Vagina (tissue), 2 donors: ENCODE measurements at regions not wholly inside any gene's neighbourhood (a gene's known extent, or its start where the extent isn't known, plus 50 kb on each side); places are given as distances from the start of the nearest gene placed in this dataset.

Experiments
- POLR2A ChIP-seq, 2 donors: fragments of 450-650 bp; IDR thresholded peaks; one replicate each; pipeline ENCODE4 v1.6.1; 2017; ENCODE audit warnings: antibody characterized with exemption in 2 of 2, mild to moderate bottlenecking in 2 of 2, moderate library complexity in 2 of 2
- POLR2AphosphoS5 ChIP-seq, 2 donors: sonication (generic); formaldehyde crosslinking; IDR thresholded peaks; one replicate each; pipeline ENCODE4 v1.9.0; 2017; ENCODE audit warnings: antibody characterized with exemption in 2 of 2, mild to moderate bottlenecking in 2 of 2, low read depth in 1 of 2; ENCODE audit not compliant: insufficient read depth in 1 of 2
- TF ChIP-seq, protein P1 (sequence below), 3 experiments: fragments of 450-650 bp in 2 of 3; fragments of 200-600 bp in 1 of 3; sonication (generic) in 1 of 3; IDR thresholded peaks; one replicate each; pipeline ENCODE4 v1.5.1; 2017 to 2019; ENCODE audit warnings: antibody characterized with exemption in 3 of 3, mild to moderate bottlenecking in 2 of 3, moderate library complexity in 2 of 3

DNA sequence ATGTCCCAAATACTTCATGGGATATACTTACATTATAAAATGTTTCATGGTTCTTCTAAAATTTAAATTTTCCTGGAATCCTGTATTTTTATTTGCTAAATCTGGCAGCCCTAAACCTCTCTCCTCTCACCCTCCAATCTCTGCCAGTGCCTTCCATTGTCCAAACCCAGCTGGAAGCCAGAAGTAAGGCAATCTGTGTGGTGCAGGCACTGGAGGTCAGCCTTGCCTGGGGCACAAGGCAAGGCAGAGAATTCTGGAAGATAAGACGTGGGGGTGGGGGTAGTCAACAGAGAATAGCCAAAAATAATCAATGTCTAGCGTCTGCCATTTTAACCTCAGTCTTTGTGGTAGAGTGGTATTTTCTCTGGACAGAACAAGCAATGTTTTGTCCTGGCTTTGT lies 381.7 kb downstream of the GPAM start:
- TF ChIP-seq, protein P1, sequence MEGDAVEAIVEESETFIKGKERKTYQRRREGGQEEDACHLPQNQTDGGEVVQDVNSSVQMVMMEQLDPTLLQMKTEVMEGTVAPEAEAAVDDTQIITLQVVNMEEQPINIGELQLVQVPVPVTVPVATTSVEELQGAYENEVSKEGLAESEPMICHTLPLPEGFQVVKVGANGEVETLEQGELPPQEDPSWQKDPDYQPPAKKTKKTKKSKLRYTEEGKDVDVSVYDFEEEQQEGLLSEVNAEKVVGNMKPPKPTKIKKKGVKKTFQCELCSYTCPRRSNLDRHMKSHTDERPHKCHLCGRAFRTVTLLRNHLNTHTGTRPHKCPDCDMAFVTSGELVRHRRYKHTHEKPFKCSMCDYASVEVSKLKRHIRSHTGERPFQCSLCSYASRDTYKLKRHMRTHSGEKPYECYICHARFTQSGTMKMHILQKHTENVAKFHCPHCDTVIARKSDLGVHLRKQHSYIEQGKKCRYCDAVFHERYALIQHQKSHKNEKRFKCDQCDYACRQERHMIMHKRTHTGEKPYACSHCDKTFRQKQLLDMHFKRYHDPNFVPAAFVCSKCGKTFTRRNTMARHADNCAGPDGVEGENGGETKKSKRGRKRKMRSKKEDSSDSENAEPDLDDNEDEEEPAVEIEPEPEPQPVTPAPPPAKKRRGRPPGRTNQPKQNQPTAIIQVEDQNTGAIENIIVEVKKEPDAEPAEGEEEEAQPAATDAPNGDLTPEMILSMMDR (IDR thresholded peaks at IDR 0.05) = no peak
- TF ChIP-seq POLR2AphosphoS5 (IDR thresholded peaks at IDR 0.05; ENCODE audit: insufficient read depth in 1 of 2, low read depth in 1 of 2) (no peak), POLR2A (IDR thresholded peaks at IDR 0.05) (no peak)
